HL-60 (cell line): ENCODE measurements at regions not wholly inside any gene's neighbourhood (a gene's known extent, or its start where the extent isn't known, plus 50 kb on each side); places are given as distances from the start of the nearest gene placed in this dataset.

Source experiments
- GABPA ChIP-seq: IDR thresholded peaks from 2 replicates; pipeline ENCODE4 v1.6.1; 2012; ENCODE audit warnings: low read depth
- TF ChIP-seq, protein P1 (sequence below): IDR thresholded peaks from one replicate; pipeline ENCODE4 v1.5.1; 2011; ENCODE audit warnings: low read length, control low read depth, inconsistent platforms; ENCODE audit not compliant: insufficient read depth

DNA sequence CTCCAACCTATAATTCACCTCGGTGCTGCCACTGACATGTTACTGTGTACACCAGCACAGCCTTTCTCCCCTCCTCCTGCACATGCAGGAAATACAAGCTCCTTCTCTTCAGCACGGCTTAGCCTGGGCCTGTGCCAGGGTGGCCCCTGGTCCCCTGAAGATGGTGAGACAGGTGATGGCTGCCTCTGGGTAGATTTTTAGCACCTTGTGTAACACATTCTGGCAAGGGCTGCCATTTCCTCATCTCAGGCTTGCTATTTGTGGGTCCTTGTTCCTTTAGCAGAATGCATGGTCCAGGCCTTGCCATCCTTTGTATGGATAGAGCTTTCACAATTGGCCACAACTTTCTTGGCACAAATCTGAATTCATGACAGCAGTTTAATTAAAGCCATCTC lies 151.3 kb downstream of the CDC5L start:
- TF ChIP-seq, protein P1, sequence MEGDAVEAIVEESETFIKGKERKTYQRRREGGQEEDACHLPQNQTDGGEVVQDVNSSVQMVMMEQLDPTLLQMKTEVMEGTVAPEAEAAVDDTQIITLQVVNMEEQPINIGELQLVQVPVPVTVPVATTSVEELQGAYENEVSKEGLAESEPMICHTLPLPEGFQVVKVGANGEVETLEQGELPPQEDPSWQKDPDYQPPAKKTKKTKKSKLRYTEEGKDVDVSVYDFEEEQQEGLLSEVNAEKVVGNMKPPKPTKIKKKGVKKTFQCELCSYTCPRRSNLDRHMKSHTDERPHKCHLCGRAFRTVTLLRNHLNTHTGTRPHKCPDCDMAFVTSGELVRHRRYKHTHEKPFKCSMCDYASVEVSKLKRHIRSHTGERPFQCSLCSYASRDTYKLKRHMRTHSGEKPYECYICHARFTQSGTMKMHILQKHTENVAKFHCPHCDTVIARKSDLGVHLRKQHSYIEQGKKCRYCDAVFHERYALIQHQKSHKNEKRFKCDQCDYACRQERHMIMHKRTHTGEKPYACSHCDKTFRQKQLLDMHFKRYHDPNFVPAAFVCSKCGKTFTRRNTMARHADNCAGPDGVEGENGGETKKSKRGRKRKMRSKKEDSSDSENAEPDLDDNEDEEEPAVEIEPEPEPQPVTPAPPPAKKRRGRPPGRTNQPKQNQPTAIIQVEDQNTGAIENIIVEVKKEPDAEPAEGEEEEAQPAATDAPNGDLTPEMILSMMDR = no peak
- no peak for TF ChIP-seq GABPA
